MCF 10A (cell line): ENCODE measurements at regions not wholly inside any gene's neighbourhood (a gene's known extent, or its start where the extent isn't known, plus 50 kb on each side); places are given as distances from the start of the nearest gene placed in this dataset.

Source experiments
- BruUV-seq: library from RNA; stranded (reverse); fragments of 400-500 nt; replicated peaks from 2 replicates; lab custom pipeline; 2021; lab: Mats Ljungman, UMichigan
- CTCF ChIA-PET: fragments of 300-600 bp; sonication (Branson Sonifier 250); formaldehyde crosslinking; extraction: SDS; loops from one replicate; lab custom pipeline; 2021; ENCODE audit warnings: antibody characterized with exemption, inconsistent platforms; lab: Yijun Ruan, JAX
- POLR2A ChIA-PET: fragments of 300-600, 350-650 bp; sonication (Branson Sonifier 250); formaldehyde crosslinking; extraction: SDS; loops from one replicate; lab custom pipeline; 2020; ENCODE audit warnings: antibody characterized with exemption, inconsistent platforms; lab: Yijun Ruan, JAX
- DNase-seq: peaks from one replicate; pipeline ENCODE4 v3.0.0-alpha.2; 2018; ENCODE audit not compliant: unreplicated experiment
- H3K27ac Mint-ChIP-seq: one replicate; pipeline ENCODE4 v1.8.0; 2022; ENCODE audit warnings: mild to moderate bottlenecking, low read depth, mixed read lengths; ENCODE audit not compliant: unreplicated experiment
- H3K27me3 Mint-ChIP-seq: one replicate; pipeline ENCODE4 v1.8.0; 2022; ENCODE audit warnings: mixed read lengths; ENCODE audit not compliant: insufficient read depth, unreplicated experiment
- H3K36me3 Mint-ChIP-seq: one replicate; pipeline ENCODE4 v1.8.0; 2022; ENCODE audit warnings: mild to moderate bottlenecking, moderate library complexity, mixed read lengths; ENCODE audit not compliant: insufficient read depth, unreplicated experiment
- H3K4me1 Mint-ChIP-seq: one replicate; pipeline ENCODE4 v1.8.0; 2022; ENCODE audit warnings: mixed read lengths; ENCODE audit not compliant: insufficient read depth, unreplicated experiment
- H3K4me3 Mint-ChIP-seq: one replicate; pipeline ENCODE4 v1.8.0; 2022; ENCODE audit warnings: mild to moderate bottlenecking, moderate library complexity, mixed read lengths; ENCODE audit not compliant: unreplicated experiment
- H3K9me3 Mint-ChIP-seq: one replicate; pipeline ENCODE4 v1.8.0; 2022; ENCODE audit warnings: mixed read lengths; ENCODE audit not compliant: unreplicated experiment
- CTCF ChIP-seq: fragments of 200-600 bp; IDR thresholded peaks from one replicate; pipeline ENCODE4 v1.8.0; 2022; ENCODE audit warnings: antibody characterized with exemption, mild to moderate bottlenecking; ENCODE audit not compliant: unreplicated experiment
- intact Hi-C: fragments of 100-400 bp; cut with micrococcal nuclease; formaldehyde crosslinking; loops from 2 replicates; pipeline ENCODE4 v1.14.1; 2022

- ChIA-PET CTCF (interaction anchor here (0.7 to 0.9 kb wide), 2 partner anchors 16 to 161 kb away, joined by 3 to 6 read pairs; no protein-coding TSS in a partner anchor), POLR2A (no interaction called here)
Observed at GRCh38 chr1:118421868-118422350, 236.9 kb upstream of the SPAG17 start.

GRCh38 chr1:118404024-118404423 is 219.0 kb upstream of the SPAG17 start:
- Mint-ChIP-seq H3K9me3 (peaks cover 8% of the 10 kb centered on the region), H3K27ac (no peak overlapping the region), H3K4me1 (no peaks in the 10 kb centered on the region), H3K4me3 (no peak overlapping the region), H3K27me3 (no peaks in the 10 kb centered on the region), H3K36me3 (no peaks in the 10 kb centered on the region)
- intact Hi-C loops = no loop called here
- no TSS peak for BruUV-seq
- no peak for DNase-seq
- no peak for TF ChIP-seq CTCF
- ChIA-PET CTCF (no interaction called here), POLR2A (no interaction called here)

More at GRCh38 chr1:118421868-118422350, 236.9 kb upstream of the SPAG17 start:
- no peaks in the 10 kb centered on the region for H3K4me1 Mint-ChIP-seq
- TF ChIP-seq CTCF = no peak
- no peak overlapping the region for H3K27ac Mint-ChIP-seq
- H3K36me3 Mint-ChIP-seq = no peaks in the 10 kb centered on the region
- intact Hi-C loops = no loop called here
- H3K27me3 Mint-ChIP-seq = no peaks in the 10 kb centered on the region
- H3K4me3 Mint-ChIP-seq = no peak overlapping the region
- no TSS peak for BruUV-seq
- H3K9me3 Mint-ChIP-seq = no peaks in the 10 kb centered on the region
- no peak for DNase-seq

- Mint-ChIP-seq H3K4me3 (no peak overlapping the region), H3K9me3 (no peaks in the 10 kb centered on the region), H3K27ac (no peak overlapping the region), H3K27me3 (no peaks in the 10 kb centered on the region), H3K36me3 (no peaks in the 10 kb centered on the region), H3K4me1 (no peaks in the 10 kb centered on the region)
- ChIA-PET POLR2A (interaction anchor here (0.7 to 1.5 kb wide), 4 partner anchors 10 to 138 kb away, joined by 3 to 4 read pairs (median 3); no protein-coding TSS in a partner anchor), CTCF (interaction anchor here (0.6 to 0.9 kb wide), 2 partner anchors 58 to 415 kb away, joined by 3 read pairs; no protein-coding TSS in a partner anchor)
- BruUV-seq = no TSS peak
- intact Hi-C loops = no loop called here
- TF ChIP-seq CTCF = no peak
- DNase-seq = no peak
Observed at GRCh38 chr1:118397496-118397859, 212.4 kb upstream of the SPAG17 start.

- Mint-ChIP-seq H3K4me1 (no peaks in the 10 kb centered on the region), H3K27me3 (no peaks in the 10 kb centered on the region), H3K27ac (no peak overlapping the region), H3K36me3 (no peaks in the 10 kb centered on the region), H3K9me3 (no peaks in the 10 kb centered on the region), H3K4me3 (no peak overlapping the region)
- POLR2A ChIA-PET = interaction anchor here (0.6 to 1.5 kb wide), 6 partner anchors 9 to 277 kb away, joined by 3 to 4 read pairs (median 3); no protein-coding TSS in a partner anchor
- CTCF ChIA-PET = interaction anchor here (0.6 kb wide), 1 partner anchor 415 kb away, joined by 3 read pairs; no protein-coding TSS in a partner anchor
- intact Hi-C loops = no loop called here
- DNase-seq = peak; percentile 6
- TF ChIP-seq CTCF = no peak
- BruUV-seq = no TSS peak
Observed at GRCh38 chr1:118396829-118397495, 211.9 kb upstream of the SPAG17 start.
